Upper lobe of right lung (tissue), 1 donor: ENCODE measurements at regions not wholly inside any gene's neighbourhood (a gene's known extent, or its start where the extent isn't known, plus 50 kb on each side); places are given as distances from the start of the nearest gene placed in this dataset.

ENCODE experiments used
- ATAC-seq: fragments of 200-7000 bp; cut with Tn5 transposase; one replicate; pipeline ENCODE4 v1.9.1; 2020; ENCODE audit warnings: mild to moderate bottlenecking, moderate library complexity
- DNase-seq: peaks from one replicate; pipeline ENCODE4 v3.0.0-alpha.2; 2020
- H3K27ac ChIP-seq: fragments of 200-600 bp; one replicate; pipeline ENCODE4 v1.8.0; 2022
- H3K27me3 ChIP-seq: fragments of 200-600 bp; one replicate; pipeline ENCODE4 v1.8.0; 2022; ENCODE audit warnings: mild to moderate bottlenecking
- H3K36me3 ChIP-seq: fragments of 200-600 bp; one replicate; pipeline ENCODE4 v1.8.0; 2022
- H3K4me1 ChIP-seq: fragments of 200-600 bp; one replicate; pipeline ENCODE4 v1.8.0; 2022
- H3K4me3 ChIP-seq: fragments of 200-600 bp; one replicate; pipeline ENCODE4 v1.8.0; 2022; ENCODE audit warnings: mild to moderate bottlenecking
- H3K9me3 ChIP-seq: fragments of 200-600 bp; one replicate; pipeline ENCODE4 v1.8.0; 2022
- CTCF ChIP-seq: fragments of 200-600 bp; IDR thresholded peaks from one replicate; pipeline ENCODE4 v1.8.0; 2022; ENCODE audit warnings: antibody characterized with exemption
- intact Hi-C: fragments of 100-400 bp; cut with DNase I; formaldehyde crosslinking; loops from one replicate; pipeline ENCODE4 v1.11.0; 2022
- donor health status: DM: no; HTN: yes; CAD: no; lungs with severe emphysema.

- intact Hi-C loops, result no loop called here
- no peaks in the 10 kb centered on the region for H3K4me1 ChIP-seq
- no peak for TF ChIP-seq CTCF
- H3K27ac ChIP-seq, result no peak overlapping the region
- H3K9me3 ChIP-seq, result no peaks in the 10 kb centered on the region
- no peaks in the 10 kb centered on the region for H3K27me3 ChIP-seq
- no peak for ATAC-seq
- DNase-seq, result no peak
- H3K36me3 ChIP-seq, result no peaks in the 10 kb centered on the region
- H3K4me3 ChIP-seq, result no peak overlapping the region
Observed at GRCh38 chr2:7930800-7931635, 750.8 kb upstream of the ID2 start.

- no peak for ATAC-seq
- no peak overlapping the region for H3K4me3 ChIP-seq
- no peak for TF ChIP-seq CTCF
Observed at GRCh38 chr2:7931808-7932207, 750.0 kb upstream of the ID2 start.

GRCh38 chr2:7933672-7934071, 748.2 kb upstream of the ID2 start:
- intact Hi-C loops, result no loop called here
- H3K27me3 ChIP-seq, result no peaks in the 10 kb centered on the region
- no peak for DNase-seq
- ATAC-seq, result no peak
- no peak for TF ChIP-seq CTCF
- H3K27ac ChIP-seq, result no peak overlapping the region
- H3K4me3 ChIP-seq, result no peak overlapping the region
- H3K4me1 ChIP-seq, result no peaks in the 10 kb centered on the region
- H3K36me3 ChIP-seq, result no peaks in the 10 kb centered on the region
- H3K9me3 ChIP-seq, result no peaks in the 10 kb centered on the region

More at GRCh38 chr2:7931808-7932207, 750.0 kb upstream of the ID2 start:
- no peak for DNase-seq
- H3K27me3 ChIP-seq, result no peaks in the 10 kb centered on the region
- intact Hi-C loops, result no loop called here
- H3K9me3 ChIP-seq, result no peaks in the 10 kb centered on the region
- H3K27ac ChIP-seq, result no peak overlapping the region
- no peaks in the 10 kb centered on the region for H3K36me3 ChIP-seq
- H3K4me1 ChIP-seq, result no peaks in the 10 kb centered on the region

GRCh38 chr2:7934476-7934875, 747.4 kb upstream of the ID2 start:
- Histone ChIP-seq H3K27ac (no peak overlapping the region), H3K36me3 (no peaks in the 10 kb centered on the region), H3K4me3 (no peak overlapping the region), H3K27me3 (no peaks in the 10 kb centered on the region), H3K9me3 (no peaks in the 10 kb centered on the region), H3K4me1 (no peaks in the 10 kb centered on the region)
- ATAC-seq, result no peak
- no peak for DNase-seq
- TF ChIP-seq CTCF, result no peak
- intact Hi-C loops, result no loop called here

GRCh38 chr2:7937082-7937481, 744.8 kb upstream of the ID2 start:
- ATAC-seq (no peak), DNase-seq (no peak)
- H3K27ac ChIP-seq, result no peak overlapping the region
- intact Hi-C loops, result no loop called here
- H3K4me1 ChIP-seq, result no peaks in the 10 kb centered on the region
- TF ChIP-seq CTCF, result no peak
- no peaks in the 10 kb centered on the region for H3K36me3 ChIP-seq
- H3K27me3 ChIP-seq, result no peaks in the 10 kb centered on the region
- no peak overlapping the region for H3K4me3 ChIP-seq
- H3K9me3 ChIP-seq, result no peaks in the 10 kb centered on the region
